Iris pigment epithelial cell (primary cell): ENCODE measurements at regions not wholly inside any gene's neighbourhood (a gene's known extent, or its start where the extent isn't known, plus 50 kb on each side); places are given as distances from the start of the nearest gene placed in this dataset.
A peak's percentile ranks its signal among the peaks of the same experiment; 100 is the strongest.
"Not testable (repeated sequence)": the region's sequence is repeated elsewhere in the genome, so short reads cannot be mapped to it uniquely, and the experiment has no call there.

Experiments
- DNase-seq: peaks from one replicate; pipeline ENCODE4 v3.0.0-alpha.2; 2011; ENCODE audit warnings: low read depth

- no peak for DNase-seq
These were observed 123.5 kb downstream of the MAP3K7 start for GRCh38 chr6:90463359-90463758.

GRCh38 chr6:90462102-90462501, 124.8 kb downstream of the MAP3K7 start:
- no peak for DNase-seq

- no peak for DNase-seq
These were observed 125.5 kb downstream of the MAP3K7 start for GRCh38 chr6:90461383-90461782.

- DNase-seq: no peak
These were observed 126.8 kb downstream of the MAP3K7 start for GRCh38 chr6:90460051-90460450.

- no peak for DNase-seq
These were observed 127.6 kb downstream of the MAP3K7 start for GRCh38 chr6:90459225-90459758.

GRCh38 chr6:90458353-90459224, 128.3 kb downstream of the MAP3K7 start:
- DNase-seq: no peak

GRCh38 chr6:90457867-90458259, 129.0 kb downstream of the MAP3K7 start:
- no peak for DNase-seq

GRCh38 chr6:90456997-90457866, 129.6 kb downstream of the MAP3K7 start:
- DNase-seq: not testable (repeated sequence)

GRCh38 chr6:90456001-90456400, 130.9 kb downstream of the MAP3K7 start:
- no peak for DNase-seq

GRCh38 chr6:90454836-90455427, 131.9 kb downstream of the MAP3K7 start:
- DNase-seq: no peak

GRCh38 chr6:90450268-90450953, 136.5 kb downstream of the MAP3K7 start:
- no peak for DNase-seq

GRCh38 chr6:90449311-90449710, 137.6 kb downstream of the MAP3K7 start:
- DNase-seq: no peak

- no peak for DNase-seq
These were observed 138.0 kb downstream of the MAP3K7 start for GRCh38 chr6:90448836-90449235.

- peak; percentile 54 for DNase-seq
These were observed 140.7 kb downstream of the MAP3K7 start for GRCh38 chr6:90446164-90446563.

GRCh38 chr6:90445533-90446108, 141.3 kb downstream of the MAP3K7 start:
- no peak for DNase-seq

- DNase-seq: no peak
These were observed 142.6 kb downstream of the MAP3K7 start for GRCh38 chr6:90444160-90444714.

GRCh38 chr6:90442366-90442765, 144.5 kb downstream of the MAP3K7 start:
- peak; percentile 65 for DNase-seq

GRCh38 chr6:90440586-90441283, 144.1 kb upstream of the BACH2 start:
- no peak for DNase-seq

GRCh38 chr6:90439586-90439985, 142.9 kb upstream of the BACH2 start:
- DNase-seq: no peak

- no peak for DNase-seq
These were observed 139.8 kb upstream of the BACH2 start for GRCh38 chr6:90436403-90436802.
